ENCODE measurements at regions not wholly inside any gene's neighbourhood (a gene's known extent, or its start where the extent isn't known, plus 50 kb on each side); places are given as distances from the start of the nearest gene placed in this dataset.
"Not testable (repeated sequence)": the region's sequence is repeated elsewhere in the genome, so short reads cannot be mapped to it uniquely, and the experiment has no call there.

DNA sequence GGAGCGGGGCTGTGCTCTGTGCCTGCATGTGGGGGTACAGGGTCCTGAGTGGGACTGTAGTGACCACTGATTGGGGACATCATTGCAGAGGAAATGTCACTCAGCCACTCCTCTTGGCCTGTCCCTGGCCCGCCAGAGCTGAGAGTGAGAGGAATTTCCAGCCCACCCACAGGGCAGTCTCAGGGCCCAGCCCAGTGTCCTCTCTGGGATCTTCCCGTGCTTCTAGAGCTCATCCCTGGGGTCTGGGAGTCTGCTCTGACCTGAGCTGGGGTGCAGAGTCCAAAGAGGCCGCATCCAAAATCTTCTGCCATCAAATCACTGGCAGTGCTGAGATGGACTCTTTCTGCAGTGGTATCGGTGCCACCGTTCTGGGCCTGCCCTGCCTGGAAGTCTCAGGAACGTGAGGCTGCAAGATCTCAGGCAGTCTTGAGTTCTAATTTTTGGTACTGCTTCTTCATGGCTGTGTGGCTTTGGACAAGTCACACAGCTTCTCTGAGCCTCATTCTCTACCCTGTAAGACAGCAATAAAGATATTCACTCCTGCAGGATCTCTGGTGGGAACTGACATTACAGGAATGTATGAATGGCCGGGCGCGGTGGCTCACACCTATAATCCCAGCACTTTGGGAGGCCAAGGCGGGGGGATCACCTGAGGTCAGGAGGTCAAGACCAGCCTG lies 100.8 kb upstream of the TARDBP start:
- no peak for DNase-seq (ENCODE audit: low spot score)

DNA sequence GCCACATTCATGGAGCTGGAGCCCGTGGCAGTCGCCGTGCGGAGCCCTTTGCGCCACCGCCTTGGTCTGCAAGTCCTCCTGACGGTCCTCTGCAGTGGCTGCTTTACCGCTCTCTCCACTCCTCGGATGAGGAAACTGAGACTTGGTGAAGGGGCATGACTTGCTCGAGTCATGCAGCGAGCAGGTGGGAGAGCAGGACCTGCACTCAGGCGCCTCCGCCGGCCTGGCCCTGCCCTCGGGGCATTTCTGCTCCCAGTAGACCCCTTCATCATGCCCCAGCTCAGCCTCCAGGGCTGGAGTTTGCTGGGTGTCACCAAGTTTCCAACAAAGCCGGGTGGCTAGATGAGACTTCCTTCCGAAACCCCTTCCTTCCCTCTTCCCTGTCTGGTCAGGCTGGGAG lies 100.0 kb upstream of the TARDBP start:
- DNase-seq (ENCODE audit: low spot score): peak; percentile 8

DNA sequence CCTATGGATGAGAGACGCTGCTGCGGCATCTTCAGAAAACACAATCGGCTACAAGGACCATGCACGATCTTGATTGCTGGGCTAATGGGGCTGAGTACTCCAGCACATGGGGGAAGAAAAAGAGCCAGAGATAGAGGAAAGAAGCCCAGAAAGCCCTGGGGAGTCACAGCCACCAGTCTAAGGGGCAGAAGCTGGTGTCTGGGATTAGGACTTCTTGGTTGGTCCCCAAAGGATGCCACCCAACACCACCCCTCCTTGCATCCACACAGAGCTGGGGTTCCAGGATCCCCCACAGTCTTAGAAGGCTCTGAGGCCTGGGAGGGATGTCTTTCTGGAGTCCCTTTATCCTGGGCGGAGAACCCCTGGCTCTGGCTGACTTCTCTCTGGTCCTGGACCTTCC lies 98.4 kb upstream of the TARDBP start:
- no peak for DNase-seq (ENCODE audit: low spot score)

DNA sequence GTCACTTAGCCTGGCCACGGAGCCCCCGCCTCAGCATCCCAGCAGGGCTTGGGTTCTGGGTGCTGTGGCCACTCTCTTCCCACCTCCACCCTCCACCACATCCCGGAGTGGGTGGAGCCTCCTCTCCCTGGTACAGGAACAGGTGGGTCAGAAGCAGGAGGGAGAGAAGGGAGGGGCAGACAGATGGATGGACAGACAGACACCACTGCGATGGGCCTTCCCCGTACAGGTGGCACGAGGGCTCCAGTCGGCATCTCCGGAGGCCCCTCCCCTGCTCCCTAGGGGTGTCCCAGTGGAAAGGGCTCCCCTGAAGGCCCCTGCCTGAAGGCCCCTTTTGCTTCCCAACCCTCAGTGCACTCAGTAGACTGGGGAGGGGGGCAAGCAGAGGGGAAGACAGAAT lies 96.9 kb upstream of the TARDBP start:
- peak; percentile 15 for DNase-seq (ENCODE audit: low spot score)

DNA sequence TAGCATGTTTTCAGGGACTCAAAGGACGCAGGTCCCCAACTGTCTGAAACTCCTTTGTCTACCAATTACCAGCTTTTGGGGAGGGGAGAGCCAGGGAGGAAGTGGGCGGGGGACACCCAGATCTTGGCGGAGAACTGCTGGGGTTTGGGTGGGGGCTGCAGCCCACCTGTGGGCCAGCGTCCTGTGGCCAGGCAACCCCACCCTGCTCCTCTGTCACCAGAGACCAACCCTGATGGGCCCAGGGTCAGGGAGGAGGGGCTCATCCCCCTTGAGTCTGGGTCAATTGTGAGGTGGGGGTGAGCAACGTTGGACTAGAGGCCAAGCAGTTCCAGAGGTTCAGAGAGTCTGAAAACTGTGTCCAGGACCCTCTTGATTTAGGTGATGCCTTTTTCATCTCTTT lies 96.1 kb upstream of the TARDBP start:
- peak; percentile 15 for DNase-seq (ENCODE audit: low spot score)

DNA sequence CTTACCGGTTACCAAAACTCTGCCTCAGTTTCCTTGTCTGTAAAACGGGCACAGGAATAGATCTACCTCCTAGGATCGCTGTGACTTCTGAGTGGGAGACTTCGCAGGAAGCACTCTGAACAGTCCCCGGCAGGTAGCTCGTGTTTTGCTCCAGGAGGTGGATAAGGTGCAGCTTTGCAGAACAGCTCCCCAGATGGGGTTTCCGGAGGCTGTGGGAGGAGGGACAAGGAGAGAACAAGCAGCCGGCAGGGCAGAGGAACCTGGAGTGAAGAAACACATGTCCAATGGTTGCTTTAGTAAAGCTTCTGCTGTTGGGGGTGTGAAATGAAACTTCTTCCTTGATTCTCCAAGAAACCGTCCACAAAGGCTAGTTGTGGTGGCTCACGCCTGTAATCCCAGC lies 95.5 kb upstream of the TARDBP start:
- DNase-seq (ENCODE audit: low spot score): peak; percentile 23

DNA sequence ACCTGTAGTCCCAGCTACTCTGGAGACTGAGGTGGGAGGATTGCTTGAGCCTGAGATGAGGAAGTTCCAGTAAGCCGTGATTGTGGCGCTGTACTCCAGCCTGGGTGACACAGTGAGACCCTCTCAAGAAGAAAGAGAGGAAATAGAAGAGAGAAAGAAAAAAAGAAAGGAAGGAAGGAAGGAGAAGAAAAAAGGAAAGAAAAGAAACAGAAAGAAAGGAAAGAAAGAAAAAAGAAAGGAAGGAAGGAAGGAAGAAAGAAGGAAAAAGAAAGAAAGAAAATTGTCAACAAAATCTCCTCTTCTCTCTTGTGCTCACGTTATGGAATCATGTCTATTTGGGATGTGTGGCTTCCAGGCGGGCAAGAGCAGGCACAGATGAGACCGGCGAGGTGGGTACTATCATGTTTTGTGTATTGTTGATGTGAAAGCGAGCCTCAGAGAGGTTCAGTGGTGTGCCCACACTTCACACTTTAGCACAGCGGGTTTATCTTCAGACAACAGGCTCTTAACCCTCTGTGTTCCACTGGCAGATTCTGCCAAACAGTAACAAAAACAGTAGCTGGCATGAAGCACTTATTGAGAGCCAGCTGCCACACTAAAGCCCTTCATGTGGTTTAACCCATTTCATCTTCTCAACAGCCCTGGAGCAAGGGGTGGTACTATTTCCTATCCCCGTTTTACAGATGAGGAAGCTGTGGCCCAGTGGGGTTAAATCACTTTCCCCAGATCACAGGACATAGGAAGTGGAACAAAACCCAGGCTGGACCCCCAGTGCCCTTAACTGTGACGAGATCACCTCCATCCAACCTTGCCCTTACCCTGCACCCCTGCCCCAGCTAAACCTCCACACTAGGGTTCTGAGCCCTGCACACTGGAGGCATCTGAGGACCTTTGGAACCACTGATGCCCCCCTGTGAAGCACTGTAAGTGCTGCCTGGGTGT lies 94.7 kb upstream of the TARDBP start:
- DNase-seq (ENCODE audit: low spot score): peak; percentile 24

DNA sequence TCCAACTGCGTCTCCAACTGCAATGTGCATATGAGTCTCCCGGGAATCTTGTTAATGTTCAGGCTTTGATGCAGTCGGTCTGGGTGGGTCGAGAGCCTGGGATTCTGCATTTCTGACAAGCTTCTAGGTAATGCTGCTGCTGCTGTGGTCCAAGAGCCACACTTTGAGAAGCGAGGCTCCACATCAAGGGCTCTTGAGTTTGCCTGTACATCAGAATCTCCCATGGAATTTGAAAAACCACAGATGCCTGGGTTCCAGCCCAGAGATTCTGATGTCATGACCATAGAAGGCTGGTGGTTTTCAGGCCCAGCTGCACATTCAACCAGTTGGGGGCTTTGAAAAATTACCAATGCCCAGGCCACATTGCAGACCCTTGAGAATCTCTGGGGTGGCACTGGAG lies 93.9 kb upstream of the TARDBP start:
- no peak for DNase-seq (ENCODE audit: low spot score)

DNA sequence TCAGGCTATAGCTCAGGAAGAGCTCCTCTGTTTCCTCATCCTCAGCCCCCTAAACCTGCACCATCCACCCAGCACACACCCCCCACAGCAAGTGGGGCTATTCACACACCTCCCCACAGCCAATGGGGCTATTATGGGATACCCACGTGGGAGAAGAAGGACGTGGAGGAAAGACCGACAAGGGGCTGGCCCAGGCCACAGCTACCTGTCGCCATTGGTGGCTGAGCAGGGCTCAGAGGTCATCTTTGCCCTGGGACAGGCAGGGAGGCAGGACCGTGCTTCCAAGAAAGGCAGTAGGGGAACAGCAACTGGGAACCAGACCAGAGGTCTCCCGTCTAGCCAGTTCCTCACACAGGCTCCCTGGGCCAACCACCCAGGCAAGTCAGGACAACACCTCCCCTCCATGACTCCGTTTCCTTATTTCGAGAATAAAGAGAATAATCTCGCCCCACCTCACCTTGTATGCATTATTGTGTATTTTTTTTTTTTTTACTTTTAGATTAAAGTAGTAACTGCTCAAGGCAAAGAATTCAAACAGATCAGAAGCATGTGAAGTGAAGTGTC lies 92.3 kb upstream of the TARDBP start:
- DNase-seq (ENCODE audit: low spot score): no peak

DNA sequence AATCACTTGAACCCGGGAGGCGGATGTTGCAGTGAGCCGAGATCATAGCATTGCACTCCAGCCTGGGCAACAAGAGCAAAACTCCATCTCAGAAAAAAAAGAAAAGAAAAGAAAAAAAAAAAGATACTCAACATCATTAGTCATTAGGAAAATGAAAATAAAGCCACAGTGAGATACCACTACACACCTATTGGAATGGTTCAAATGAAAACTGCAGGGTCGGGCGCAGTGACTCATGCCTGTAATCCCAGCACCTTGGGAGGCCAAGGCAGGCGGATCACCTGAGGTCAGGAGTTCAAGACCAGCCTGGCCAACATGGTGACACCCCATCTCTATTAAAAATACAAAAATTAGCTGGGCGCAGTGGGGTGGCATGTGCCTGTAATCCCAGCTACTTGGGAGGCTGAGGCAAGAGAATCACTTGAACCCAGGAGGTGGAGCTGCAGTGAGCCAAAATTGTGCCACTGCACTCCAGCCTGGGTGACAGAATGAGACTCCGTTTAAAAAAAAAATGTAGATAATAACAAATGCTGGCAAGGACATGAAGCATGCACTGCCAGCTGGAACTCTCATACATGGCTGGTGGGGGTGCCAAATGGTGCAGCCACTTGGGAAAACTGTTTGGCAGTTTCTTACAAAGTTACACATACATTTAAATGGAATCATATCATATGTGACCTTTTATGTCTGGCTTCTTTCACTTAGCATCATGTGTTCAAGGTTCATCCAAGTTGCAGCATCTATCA lies 90.0 kb upstream of the TARDBP start:
- DNase-seq (ENCODE audit: low spot score): not testable (repeated sequence)

DNA sequence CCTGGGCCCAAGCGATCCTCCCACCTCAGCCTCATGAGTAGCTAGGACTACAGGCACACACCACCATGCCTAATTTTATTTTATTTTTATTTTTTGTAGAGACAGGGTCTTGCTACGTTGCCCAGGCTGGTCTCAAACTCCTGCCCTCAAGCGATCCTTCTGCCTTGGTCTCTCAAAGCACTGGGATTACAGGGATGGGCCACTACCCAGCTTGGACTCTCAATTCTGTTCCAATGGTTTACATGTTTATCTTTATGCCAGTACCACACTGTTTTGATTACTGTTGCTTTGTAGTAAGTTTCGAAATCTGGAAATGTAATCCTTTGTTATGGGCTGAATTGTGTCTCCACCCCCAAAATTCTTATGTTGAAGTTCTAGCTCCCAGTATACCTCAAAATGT lies 88.4 kb upstream of the TARDBP start:
- no peak for DNase-seq (ENCODE audit: low spot score)

DNA sequence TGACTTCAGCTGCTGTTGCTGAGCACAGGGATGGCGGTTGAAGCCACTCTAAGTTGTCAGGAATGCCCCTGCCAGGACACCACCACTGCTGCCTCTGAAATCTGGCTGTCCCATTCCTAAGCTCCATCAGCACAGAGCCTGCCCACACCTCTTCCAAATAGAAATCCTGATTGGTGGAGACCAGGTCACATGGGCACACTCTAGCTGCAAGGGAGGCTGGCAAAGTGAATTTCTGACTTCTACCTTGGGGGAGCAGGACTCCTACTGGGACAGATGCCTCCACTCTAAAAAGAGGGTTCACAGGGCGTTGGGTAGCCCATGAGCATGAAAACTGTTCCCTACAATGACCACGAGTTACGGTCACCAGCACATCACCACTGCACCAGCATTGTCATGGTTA lies 83.8 kb upstream of the TARDBP start:
- DNase-seq (ENCODE audit: low spot score): no peak

DNA sequence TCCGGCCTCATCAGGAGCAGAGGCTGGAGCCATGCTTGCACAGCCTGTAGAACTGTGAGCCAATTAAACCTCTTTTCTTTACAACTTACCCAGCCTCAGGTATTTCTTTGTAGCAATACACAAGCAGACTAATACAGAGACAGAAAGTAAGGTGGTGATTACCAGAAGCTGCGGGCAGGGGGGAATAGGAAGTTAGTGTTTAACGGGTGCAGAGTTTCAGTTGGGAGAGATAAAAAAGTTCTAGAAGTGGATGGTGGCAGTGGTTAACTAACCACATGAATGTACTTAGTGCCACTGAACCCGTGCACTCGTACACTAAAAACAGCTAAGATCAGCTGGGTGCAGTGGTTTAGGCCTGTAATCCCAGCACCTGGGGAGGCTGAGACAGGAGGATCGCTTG lies 80.4 kb upstream of the TARDBP start:
- no peak for DNase-seq (ENCODE audit: low spot score)

DNA sequence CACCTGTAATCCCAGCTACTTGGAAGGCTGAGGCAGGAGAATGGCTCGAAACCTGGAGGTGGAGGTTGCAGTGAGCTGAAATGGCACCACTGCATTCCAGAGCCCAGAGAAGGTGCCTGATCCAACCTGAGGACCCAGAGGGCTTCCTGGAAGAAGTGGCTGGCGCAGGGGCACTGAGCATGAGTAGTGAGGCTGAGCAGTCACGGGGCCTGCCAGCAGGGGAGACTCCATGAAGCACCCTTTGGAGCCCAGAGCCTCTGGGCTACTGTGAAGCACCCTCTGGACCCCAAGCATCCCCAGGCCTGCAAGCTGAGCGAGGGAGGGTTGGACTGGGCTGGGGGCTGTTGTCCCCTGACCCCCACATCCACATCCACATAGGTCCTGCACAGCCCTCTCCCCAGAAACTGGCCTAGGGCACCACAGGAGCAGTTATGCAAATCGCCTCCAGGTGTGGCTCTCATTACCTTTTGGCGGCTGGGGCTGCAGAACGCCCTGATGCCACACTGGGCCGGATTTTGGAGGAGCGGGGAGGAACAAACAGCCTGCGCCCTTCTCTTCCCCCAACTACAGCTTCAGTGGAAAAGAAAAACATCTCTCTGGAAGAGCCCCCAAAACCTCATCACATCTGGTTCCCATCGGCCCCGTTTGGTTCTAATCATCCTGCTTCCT lies 78.2 kb upstream of the TARDBP start:
- DNase-seq (ENCODE audit: low spot score): no peak

DNA sequence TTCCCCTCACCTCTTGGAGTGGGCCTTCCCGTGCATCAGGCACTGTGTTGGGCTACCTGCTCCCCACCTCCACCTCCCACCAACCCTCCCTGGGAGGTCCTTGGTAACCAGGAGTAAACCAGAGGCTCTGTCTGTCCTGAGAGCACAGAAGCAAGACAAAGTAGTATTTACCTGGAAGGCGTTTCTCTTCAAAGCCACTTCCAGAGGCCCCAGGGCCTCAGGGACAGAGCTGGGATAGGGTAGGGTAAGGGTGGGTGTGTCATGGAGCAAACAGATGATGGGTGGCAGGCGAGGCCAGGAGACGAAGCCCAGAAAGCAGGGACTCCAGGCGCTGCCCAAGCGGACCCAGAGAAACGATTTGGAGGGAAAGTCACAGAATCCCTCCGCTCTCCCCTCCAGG lies 77.2 kb upstream of the TARDBP start:
- no peak for DNase-seq (ENCODE audit: low spot score)

DNA sequence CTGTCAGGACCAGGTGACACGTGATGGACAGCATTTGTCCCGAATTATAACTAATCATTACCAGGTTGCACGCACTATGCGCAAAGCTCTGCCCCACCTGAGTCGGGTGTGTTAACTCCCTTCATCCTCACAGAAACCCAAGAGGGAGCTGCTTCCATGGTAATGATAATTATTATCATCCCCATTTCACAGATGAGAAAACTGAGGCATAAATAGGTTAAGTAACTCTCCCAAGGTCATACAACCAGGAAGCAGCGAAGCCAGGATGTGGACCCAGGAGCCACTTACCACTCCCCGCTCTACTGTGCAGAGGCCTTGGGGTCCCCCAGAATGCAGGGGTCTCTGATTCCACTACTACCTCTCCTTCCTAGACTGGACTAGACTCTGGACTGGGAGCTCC lies 76.7 kb upstream of the TARDBP start:
- DNase-seq (ENCODE audit: low spot score): no peak

DNA sequence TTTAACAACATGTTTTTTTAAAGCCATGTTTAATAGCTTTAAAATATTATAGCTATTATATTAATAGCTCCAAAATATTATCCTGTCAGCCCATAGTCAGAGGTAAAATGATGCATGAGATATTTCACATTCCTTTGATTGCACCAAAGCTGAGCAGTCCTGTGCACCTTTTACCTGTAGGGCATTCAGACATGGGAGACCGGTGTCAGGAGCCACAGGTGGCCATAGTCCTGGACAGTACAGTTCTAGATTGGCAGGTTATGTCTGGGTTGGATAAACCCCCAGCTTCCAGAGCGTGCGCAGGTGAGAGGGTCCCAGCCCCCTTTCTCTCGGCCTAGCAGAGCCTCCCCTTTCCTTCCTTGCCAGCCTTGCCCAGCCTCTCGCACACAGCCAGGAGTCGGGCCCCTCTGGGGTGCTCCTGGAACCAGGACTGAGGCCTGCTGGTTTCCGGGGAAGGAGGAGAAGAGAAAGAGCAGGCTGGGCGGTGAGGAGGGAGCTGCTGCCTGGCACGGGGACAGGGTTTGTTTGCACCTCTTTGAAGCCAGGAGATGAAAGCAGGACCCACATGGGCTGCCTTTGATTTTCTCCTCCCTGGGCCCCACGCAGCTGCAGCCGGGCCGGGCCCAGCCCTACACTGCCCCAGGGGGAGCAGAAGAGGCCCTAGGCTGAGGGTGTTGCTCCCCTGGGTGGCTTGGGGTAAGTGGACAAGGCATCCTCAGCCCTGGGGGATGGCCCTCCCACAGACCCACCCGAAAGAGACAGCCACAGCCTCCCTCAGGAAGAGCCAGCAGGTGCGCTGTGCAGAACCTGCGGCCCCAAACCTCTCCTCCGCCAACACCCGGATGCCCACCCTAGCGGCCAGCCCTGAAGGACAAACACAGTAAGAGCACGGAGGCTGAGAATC lies 75.2 kb upstream of the TARDBP start:
- DNase-seq (ENCODE audit: low spot score): no peak

DNA sequence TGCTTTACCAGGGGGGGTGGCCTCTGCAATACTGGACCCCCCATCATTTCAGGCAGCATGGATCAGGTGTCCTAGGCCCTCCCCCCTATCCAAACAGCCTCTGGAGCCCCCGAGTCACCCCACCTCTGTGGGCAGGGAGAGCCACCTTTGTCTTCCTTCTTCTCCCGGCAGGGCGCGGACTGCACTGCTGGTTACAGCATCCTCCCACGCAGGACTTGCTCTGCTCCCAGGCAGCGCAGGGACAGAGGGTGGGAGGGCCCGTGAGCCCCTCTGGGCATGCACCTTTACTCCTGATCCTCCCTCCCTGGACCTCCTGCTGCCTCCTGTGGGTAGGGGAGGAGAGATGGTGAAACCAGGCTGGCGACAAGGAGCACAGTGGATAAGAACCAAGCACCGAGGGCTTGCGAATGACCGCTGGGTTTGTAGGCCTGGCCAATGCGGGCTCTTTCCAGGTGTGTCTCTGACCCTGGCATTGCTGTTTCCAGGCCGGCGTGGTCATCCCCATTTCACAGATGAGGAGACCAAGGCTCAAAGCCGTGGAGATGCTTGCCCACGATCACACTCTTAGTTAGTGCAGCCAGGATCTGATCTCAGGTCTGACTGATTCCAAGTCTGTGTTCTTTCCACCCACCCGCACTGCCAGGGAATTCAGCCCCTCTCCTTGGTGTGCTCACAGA lies 73.6 kb upstream of the TARDBP start:
- no peak for DNase-seq (ENCODE audit: low spot score)

DNA sequence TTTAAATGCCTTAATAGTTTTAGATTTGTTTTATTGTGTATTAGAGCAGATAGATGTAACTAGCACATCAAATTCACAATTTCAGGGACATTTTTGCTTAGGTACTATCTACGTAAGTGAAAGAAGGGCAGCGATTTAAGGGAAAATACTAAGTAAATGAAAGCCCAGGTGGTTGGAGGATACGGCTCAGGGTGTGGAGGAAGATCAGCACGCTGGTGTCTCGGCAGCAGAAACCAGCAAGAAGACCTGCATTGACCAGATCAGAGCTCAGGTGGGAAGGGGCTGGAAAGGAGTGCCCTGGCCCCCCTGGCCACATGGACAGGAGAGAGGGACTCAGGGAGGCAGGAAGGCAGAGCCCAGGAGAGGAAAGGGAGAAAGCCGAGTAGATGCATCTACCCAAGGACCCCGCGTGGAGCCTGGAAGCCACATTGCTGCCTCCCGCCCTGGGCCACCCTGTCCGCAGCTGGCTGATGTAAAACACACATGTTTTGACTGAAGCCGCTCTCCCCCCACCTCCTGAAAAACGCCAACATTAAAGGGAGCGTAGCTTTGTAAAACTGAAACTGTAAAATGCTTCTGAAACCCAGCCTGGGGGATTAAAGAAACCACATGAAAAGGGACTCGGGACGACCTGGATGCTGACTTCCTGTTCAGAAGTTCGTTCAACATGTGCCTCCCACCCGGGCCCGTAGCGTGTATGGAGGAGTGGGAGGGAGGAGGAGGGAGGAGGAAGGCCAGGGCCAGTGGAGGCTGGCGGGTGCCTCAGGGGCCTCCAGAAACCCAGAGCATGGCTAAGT lies 72.6 kb upstream of the TARDBP start:
- no peak for DNase-seq (ENCODE audit: low spot score)

DNA sequence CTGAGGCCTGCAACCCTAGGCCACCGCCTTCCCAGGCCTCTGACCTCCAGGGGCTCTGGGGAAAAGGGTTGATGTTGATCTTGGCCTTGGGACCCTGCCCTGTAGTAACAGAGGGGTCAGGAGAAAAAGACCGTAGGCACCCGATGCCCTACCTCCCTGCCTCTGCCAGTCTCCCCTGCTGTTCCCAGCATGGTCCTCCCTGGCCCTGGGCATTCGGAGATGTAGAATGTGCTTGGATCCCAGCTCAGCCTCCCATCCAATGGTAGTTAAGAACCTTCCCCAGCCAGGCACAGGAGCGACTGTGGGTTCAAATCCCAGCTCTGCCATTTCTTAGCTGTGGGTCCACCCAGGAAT lies 72.0 kb upstream of the TARDBP start:
- no peak for DNase-seq (ENCODE audit: low spot score)

Measured in D341Med (cell line).